ENCODE measurements at regions not wholly inside any gene's neighbourhood (a gene's known extent, or its start where the extent isn't known, plus 50 kb on each side); places are given as distances from the start of the nearest gene placed in this dataset.
"Not testable (repeated sequence)": the region's sequence is repeated elsewhere in the genome, so short reads cannot be mapped to it uniquely, and the experiment has no call there.

DNA sequence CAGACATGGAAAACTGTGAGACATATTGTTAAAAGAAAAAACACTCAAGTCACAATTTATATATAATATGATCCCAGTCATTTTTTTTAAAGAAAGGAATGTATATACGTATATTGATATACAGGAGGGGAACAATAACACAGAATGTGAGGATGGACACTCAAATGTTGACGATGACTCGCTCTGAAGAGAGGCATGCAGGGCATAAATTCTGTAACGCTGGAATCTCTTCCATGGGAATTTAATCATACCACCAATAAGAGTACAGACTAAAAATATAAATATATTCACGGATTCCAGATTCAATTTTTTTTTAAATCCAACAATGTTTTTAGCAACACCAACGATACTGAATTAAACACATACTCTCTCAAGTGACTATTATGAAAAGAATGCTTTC lies 106.9 kb upstream of the CCDC28A start:
- no peak for DNase-seq

- DNase-seq, result no peak
These were observed 106.2 kb upstream of the CCDC28A start for GRCh38 chr6:138667408-138667807.

- DNase-seq, result no peak
These were observed 102.2 kb upstream of the CCDC28A start for GRCh38 chr6:138671351-138671750.

DNA sequence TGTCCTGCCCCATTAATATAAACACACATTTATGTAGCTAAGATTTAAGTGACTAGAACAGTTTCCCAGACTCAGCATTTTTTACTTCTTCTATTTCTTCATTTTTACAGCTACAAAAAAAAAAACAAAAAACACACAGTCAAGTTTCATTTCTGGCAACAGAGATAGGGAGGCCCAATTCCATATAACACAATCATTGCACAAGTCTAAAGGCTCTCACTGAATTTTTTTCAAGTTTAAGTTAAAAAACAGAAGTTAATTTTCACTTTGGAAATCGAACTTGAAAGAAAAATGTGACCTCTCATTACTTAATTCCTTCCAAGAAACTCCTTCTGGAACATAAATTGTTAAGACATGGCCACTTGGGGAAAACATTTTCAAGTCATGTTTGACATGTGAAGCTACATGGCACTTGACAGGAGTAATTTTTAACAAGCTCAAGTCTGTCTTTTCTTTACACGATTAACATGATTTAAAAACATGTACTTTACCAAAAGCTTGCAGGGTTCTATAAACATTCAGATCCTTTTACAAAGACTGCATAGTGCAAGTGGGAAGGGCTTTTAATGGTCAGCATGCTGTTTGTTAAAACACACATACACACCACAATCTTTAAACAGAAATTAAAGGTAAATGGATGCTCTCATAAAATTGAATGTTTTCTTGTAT lies 100.1 kb upstream of the CCDC28A start:
- no peak for DNase-seq

GRCh38 chr6:138674444-138674843 lies 99.1 kb upstream of the CCDC28A start:
- not testable (repeated sequence) for DNase-seq

DNA sequence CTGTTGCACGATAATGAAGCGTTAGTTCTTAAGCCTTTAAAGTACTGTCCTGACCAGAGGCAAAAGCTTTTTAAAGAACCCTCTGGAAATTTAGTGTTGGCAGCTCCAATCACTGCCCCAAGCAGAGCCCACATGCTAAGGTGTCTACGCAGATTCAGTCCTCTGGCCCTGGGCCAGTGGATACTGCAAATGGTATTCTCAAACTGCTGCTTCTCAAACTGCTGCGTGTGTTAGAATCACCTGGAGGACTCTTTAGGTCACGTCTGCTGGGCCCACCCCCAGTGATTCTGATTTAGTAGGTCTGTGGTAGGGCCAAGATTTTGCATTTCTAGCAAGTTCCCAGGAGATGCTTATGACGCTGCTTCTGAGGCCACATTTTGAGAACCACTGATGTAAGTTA lies 96.0 kb upstream of the CCDC28A start:
- DNase-seq, result no peak

DNA sequence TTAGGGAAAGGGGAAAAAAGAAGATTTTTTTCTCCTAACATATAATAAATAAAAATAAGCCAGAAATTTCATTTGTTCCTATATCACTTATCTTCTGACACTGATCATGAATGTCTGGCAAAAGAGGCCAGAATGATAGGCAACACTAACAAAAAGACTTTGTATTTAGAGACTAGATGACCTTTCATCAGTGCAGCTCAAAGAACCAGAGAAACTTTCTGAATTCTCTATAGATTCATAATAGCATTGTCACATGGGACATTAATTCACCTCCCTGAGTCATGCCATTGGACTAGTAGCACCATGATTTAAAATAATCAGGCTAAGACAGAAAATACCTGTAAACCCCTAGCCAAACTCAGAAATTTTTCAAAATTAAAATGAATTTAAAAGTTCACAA lies 95.4 kb upstream of the CCDC28A start:
- DNase-seq, result no peak

GRCh38 chr6:138680085-138680484 lies 93.5 kb upstream of the CCDC28A start:
- no peak for DNase-seq

- DNase-seq, result no peak
These were observed 91.9 kb upstream of the CCDC28A start for GRCh38 chr6:138681627-138682026.

DNA sequence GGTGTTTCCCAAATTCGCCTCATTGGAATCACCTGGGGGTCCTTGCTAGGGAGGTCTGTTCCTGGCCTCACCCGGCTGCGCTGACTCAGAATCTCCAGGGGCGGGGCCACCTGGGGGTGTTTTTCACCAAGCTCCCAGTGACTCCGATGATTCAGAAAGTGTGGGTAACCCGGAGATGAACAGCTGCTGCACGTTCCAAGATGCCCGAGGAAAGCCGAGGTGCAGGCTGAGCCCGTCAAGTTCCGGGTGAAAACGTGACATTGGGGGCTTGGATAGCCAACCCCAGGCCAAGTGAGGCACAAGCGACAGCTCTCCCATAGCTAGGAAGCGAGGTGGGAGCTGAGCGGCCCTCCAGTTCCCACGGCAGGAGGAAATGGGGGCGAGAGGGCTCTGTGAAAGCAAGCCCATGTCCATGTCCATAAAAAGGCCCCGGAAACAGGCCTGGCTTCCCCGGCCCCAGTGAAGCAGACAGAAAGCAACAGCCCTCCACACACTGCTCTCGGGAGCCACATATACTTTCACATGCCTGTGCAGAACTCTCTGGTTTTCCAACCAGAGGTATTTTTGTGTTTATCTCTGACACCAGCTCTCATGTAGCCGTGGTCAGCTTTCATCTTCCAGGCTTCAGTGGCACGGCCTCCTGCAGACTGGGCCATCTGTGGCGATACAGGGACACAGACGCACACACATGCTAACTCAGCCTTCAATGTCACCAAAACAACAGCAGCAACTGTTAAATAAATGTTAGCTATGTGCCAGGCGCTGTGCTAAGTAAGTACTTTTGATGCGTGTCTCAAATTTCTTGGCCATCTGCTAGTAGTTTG lies 90.7 kb upstream of the CCDC28A start:
- DNase-seq, result no peak

DNA sequence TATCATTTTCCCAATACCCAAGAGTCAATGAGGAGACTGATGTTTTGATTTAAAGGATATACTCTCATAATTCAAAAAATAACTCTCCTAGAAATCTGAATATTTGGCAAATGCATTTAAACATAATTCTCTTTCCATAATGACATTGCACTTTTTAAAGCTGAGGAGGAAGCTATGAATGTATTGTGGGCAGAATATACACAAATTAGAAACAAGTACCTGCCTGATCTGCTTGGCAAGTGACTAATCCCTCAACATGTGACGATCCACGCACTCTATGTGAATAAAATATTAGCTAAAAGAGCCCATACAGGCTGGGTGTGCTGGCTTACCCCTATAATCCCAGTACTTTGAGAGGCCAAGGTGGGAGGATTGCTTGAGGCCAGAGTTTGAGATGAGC lies 88.3 kb upstream of the CCDC28A start:
- no peak for DNase-seq

GRCh38 chr6:138685781-138686180 lies 87.8 kb upstream of the CCDC28A start:
- no peak for DNase-seq

DNA sequence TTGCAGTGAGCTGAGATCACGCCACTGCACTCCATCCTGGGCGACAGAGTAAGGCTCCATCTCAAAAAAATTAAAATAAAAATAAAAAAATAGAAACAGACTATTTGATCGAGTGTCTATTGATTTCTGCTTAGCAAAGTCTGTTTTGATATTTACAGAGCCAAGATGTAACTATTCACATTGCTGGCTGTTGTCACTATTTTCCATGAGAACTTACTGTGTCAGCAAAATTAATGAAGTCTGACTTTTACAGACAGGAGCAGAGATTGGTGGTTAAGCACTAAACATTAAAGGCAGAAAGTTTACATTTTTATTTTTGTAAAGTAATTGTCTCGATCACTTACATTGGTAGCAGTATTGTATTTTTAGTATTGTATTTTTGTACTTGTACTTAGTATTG lies 85.0 kb upstream of the CCDC28A start:
- no peak for DNase-seq

- no peak for DNase-seq
These were observed 83.7 kb upstream of the CCDC28A start for GRCh38 chr6:138689849-138690248.

DNA sequence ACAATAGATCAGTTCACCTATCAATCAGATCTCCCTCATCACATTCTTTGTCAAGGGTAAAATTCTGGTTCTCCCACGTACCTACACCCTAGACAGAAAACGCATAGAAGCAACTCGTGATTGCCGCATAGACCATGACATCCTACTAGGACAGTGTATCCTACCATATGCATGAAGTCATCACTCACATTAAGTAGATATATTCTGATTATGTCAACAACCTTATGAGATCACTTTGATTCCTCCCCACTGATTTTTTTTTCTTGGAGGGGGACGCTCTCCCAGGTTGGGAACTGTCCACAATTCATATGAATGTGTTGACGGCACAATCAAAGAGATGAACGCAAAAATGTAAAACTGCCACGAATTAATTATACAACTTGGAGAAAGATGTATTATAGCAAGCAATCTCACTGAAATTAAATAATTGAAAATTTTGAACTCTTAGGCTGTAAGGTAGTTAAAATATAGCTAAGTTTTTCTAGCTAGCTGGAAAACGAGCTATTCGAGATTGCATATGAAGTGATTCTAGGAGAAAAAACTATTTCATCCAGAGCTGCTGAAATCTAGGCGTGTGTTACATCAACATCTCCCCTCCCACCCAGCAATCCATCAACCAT lies 82.5 kb upstream of the CCDC28A start:
- DNase-seq, result no peak

- DNase-seq, result no peak
These were observed 81.9 kb upstream of the CCDC28A start for GRCh38 chr6:138691595-138692057.

- peak; percentile 63 for DNase-seq
These were observed 81.3 kb upstream of the CCDC28A start for GRCh38 chr6:138692058-138692977.

GRCh38 chr6:138692978-138693909 lies 80.3 kb upstream of the CCDC28A start:
- DNase-seq, result peak; percentile 43

DNA sequence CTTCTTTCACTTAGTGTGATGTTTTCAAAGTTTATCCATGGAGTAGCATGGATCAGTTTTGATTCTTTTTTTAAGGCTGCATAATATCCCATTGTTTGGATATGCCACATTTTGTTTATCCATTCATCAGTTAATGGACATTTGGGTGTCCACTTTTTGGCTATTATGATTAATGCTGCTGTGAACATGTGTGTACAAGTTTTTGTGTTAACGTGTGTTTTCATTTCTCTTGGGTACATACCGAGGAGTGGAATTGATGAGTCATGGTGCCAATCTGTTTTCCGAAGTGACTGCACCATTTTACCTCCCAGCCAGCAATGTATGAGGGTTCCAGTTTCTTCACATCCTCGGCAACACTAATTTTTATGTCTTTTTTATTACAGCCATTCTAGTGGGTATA lies 78.4 kb upstream of the CCDC28A start:
- DNase-seq, result no peak

- DNase-seq, result no peak
These were observed 59.1 kb upstream of the CCDC28A start for GRCh38 chr6:138714493-138714892.

DNA sequence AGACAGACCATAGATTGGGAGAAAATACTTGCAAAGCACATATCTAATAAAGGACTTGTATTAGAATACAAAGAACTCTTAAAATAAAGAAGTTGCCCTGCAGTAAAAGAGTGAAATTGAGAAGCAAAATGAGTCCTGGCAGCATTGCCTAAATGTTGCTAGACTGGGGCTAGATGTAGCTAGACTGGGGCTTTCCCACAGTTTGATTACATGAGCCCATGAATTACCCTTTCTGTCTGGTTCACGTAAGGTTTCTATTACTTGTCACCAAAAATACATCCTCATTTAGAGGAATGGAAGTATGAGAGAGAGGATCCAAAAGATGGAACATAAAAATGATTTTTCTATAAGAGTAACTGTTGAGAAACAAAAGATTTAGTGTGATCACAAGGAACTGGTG lies 57.6 kb upstream of the CCDC28A start:
- DNase-seq, result no peak

Measured in activated CD4-positive, CD25-positive, alpha-beta regulatory T cell treated with anti-CD3 and anti-CD28 coated beads, Interleukin-2, amount 50 U/mL, for 72 hours (primary cell).